Right atrium auricular region (tissue), 2 donors: ENCODE measurements at regions not wholly inside any gene's neighbourhood (a gene's known extent, or its start where the extent isn't known, plus 50 kb on each side); places are given as distances from the start of the nearest gene placed in this dataset.

Experiments used
- DNase-seq: peaks from one replicate; pipeline ENCODE4 v3.0.0-alpha.2; 2019; ENCODE audit warnings: low spot score
- H3K27ac ChIP-seq, 2 donors: fragments of 200-600 bp; sonication (generic); 1 replicate in 1 of 2; 2 replicates in 1 of 2; pipeline ENCODE4 v1.5.1; 2016 to 2019
- H3K27me3 ChIP-seq, 2 donors: fragments of 200-600 bp; sonication (generic); one replicate each; pipeline versions ENCODE4 v1.5.1 to v1.6.0; 2017 to 2019
- H3K36me3 ChIP-seq: fragments of 200-600 bp; sonication (generic); one replicate; pipeline ENCODE4 v1.5.1; 2016
- H3K4me1 ChIP-seq, 2 donors: fragments of 200-600 bp; sonication (generic); one replicate each; pipeline versions ENCODE4 v1.5.1 to v1.6.0; 2017 to 2019
- H3K4me3 ChIP-seq, 2 donors: fragments of 200-600 bp; sonication (generic); 1 replicate in 1 of 2; 2 replicates in 1 of 2; pipeline ENCODE4 v1.5.1; 2017 to 2019; ENCODE audit warnings: mild to moderate bottlenecking in 1 of 2, moderate library complexity in 1 of 2
- H3K9me3 ChIP-seq, 2 donors: fragments of 200-600 bp; sonication (generic); one replicate each; pipeline ENCODE4 v1.5.1; 2019
- TF ChIP-seq, protein P1 (sequence below), 2 donors: fragments of 200-600 bp; sonication (generic); IDR thresholded peaks; one replicate each; pipeline ENCODE4 v1.5.1; 2019; ENCODE audit warnings: antibody characterized with exemption in 2 of 2

DNA sequence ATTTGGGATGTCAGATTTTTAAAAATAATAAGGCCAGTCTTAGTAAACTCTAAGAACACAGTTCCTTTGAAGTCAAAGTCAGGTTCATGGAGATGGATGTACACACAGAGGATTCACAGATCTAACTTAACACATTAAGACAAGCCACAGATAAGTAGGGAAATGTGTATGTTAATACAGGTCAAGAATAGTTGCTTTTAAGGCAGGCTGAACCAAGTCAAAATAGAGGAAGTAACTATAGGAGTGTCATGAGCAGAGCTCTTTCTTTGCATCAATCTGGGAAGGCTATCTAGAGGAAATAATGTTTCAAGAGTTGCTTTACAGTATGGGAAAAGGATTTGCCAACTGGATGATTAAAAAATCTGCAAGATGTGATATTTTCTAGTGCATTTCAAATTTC is 128.0 kb upstream of the FBXO11 start:
- Histone ChIP-seq H3K4me1 (no peaks in the 10 kb centered on the region), H3K27me3 (no peaks in the 10 kb centered on the region), H3K27ac (no peak overlapping the region), H3K9me3 (peaks cover 5 to 6% of the 10 kb centered on the region in 2 donors), H3K36me3 (no peaks in the 10 kb centered on the region), H3K4me3 (no peak overlapping the region)
- DNase-seq = no peak
- TF ChIP-seq, protein P1, sequence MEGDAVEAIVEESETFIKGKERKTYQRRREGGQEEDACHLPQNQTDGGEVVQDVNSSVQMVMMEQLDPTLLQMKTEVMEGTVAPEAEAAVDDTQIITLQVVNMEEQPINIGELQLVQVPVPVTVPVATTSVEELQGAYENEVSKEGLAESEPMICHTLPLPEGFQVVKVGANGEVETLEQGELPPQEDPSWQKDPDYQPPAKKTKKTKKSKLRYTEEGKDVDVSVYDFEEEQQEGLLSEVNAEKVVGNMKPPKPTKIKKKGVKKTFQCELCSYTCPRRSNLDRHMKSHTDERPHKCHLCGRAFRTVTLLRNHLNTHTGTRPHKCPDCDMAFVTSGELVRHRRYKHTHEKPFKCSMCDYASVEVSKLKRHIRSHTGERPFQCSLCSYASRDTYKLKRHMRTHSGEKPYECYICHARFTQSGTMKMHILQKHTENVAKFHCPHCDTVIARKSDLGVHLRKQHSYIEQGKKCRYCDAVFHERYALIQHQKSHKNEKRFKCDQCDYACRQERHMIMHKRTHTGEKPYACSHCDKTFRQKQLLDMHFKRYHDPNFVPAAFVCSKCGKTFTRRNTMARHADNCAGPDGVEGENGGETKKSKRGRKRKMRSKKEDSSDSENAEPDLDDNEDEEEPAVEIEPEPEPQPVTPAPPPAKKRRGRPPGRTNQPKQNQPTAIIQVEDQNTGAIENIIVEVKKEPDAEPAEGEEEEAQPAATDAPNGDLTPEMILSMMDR (IDR thresholded peaks at IDR 0.05) = no peak

DNA sequence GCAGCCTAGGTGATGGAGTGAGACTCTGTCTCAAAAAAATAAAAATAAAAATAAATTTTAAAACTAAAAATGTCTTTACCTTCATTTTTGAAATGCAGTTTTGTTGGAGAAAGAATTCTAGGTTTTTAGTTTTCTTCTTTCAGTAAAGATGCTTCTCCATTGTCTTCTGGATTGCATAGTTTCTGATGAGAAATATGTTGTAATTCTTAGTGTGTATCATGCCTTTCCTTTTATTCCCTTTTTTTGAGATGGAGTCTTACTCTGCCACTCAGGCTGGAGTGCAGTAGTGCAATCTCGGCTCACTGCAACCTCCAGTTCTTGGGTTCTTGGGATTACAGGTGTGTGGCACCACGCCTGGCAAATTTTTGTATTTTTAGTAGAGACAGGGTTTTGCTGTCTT is 130.0 kb upstream of the FBXO11 start:
- Histone ChIP-seq H3K27ac (no peak overlapping the region), H3K27me3 (no peaks in the 10 kb centered on the region), H3K9me3 (peaks cover 5 to 6% of the 10 kb centered on the region in 2 donors), H3K4me1 (no peaks in the 10 kb centered on the region), H3K36me3 (no peaks in the 10 kb centered on the region), H3K4me3 (no peak overlapping the region)
- TF ChIP-seq, protein P1 (IDR thresholded peaks at IDR 0.05) = no peak
- DNase-seq = no peak

DNA sequence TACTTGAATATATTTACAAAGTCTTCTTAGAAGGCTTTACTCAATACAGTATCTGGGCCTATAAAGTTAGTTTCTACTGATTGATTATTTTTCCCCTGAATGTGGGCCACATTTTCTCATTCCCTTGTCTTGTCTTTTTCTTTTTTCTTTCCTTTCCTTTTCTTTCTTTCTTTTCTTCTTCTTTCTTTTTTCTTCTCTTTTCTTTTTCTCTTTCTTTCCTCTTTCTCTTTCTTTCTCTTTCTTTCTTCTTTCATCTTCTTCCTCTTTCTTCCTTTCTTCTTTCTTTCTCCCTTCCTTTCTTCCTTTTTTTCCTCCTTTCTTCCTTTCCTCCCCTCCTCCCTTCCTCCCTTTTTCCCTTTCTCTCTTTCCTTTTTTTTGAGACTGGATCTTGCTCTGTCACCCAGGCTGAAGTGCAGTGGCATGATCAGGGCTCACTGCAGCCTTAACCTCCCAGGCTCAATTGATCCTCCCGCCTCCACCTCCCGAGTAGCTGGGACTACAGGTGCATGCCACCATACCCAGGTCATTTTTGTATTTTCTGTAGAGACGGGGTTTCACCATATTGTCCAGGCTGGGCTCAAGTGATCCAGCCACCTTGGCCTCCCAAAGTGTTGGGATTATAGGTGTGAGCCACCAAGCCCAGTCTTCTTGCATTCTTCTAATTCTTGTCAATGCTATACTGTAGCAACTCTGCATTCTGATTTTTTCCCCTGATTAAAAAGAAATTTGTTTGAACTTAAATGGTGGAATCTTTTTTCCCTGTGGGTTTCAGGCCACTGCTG is 133.1 kb upstream of the FBXO11 start:
- Histone ChIP-seq H3K36me3 (no peaks in the 10 kb centered on the region), H3K9me3 (peaks cover 5 to 6% of the 10 kb centered on the region in 2 donors), H3K27ac (no peak overlapping the region), H3K4me1 (no peaks in the 10 kb centered on the region), H3K4me3 (no peak overlapping the region), H3K27me3 (no peaks in the 10 kb centered on the region)
- TF ChIP-seq, protein P1 (IDR thresholded peaks at IDR 0.05) = no peak
- DNase-seq = no peak

DNA sequence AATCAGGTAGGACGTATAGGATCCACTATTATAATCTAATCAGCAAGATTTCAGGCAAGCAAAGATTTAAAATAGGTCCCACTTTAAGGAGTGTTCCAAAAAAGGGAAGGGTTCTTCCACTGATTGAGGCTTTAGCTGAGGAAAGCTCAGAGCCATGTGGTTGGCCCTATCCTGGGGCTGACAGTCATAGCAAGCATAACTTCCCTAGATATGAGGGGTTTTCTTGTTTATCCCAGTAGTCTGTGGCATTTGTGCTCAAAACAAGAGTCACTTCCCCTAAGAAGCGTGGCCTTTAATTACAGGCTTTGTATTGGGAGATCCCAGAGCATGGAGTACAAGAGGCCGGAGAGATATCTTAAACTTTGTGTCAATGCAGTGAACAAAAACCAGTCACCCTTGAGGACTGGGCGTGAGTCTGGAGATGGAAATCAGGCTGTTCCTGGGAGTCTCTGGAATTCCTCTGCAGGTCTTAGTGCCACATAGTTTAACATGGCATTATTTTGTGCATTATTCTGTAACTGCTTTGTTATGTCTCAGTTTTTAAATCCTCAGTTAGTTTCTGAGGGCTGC is 136.9 kb upstream of the FBXO11 start:
- DNase-seq = no peak
- no peaks in the 10 kb centered on the region for H3K4me1 ChIP-seq
- H3K9me3 ChIP-seq = no peaks in the 10 kb centered on the region
- no peak overlapping the region for H3K27ac ChIP-seq
- no peaks in the 10 kb centered on the region for H3K27me3 ChIP-seq
- no peak overlapping the region for H3K4me3 ChIP-seq
- TF ChIP-seq, protein P1 (IDR thresholded peaks at IDR 0.05) = no peak
- H3K36me3 ChIP-seq = no peaks in the 10 kb centered on the region

DNA sequence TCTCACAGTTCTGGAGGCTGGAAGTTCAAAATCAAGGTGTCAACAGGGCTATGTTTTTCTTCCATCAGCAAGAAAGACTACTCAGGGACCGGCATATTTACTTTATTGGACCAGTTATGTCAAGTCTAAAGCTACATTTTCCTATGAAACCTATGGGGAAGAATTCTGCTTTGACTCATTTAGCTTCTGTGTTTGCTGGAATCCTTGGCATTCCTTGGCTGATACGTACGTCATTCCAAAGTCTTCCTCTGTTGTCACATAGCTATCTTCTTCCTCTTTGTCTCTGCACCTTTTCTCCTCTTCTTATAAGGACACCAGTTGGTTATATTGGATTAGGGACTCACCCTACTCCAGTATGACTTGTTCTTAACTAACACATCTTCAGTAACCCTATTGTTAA is 137.4 kb upstream of the FBXO11 start:
- Histone ChIP-seq H3K27ac (no peak overlapping the region), H3K9me3 (no peaks in the 10 kb centered on the region), H3K4me3 (no peak overlapping the region), H3K27me3 (no peaks in the 10 kb centered on the region), H3K36me3 (no peaks in the 10 kb centered on the region), H3K4me1 (no peaks in the 10 kb centered on the region)
- TF ChIP-seq, protein P1 (IDR thresholded peaks at IDR 0.05) = no peak
- no peak for DNase-seq
